Suppressor macrophage (primary cell): ENCODE measurements at regions not wholly inside any gene's neighbourhood (a gene's known extent, or its start where the extent isn't known, plus 50 kb on each side); places are given as distances from the start of the nearest gene placed in this dataset.
"Not testable (repeated sequence)": the region's sequence is repeated elsewhere in the genome, so short reads cannot be mapped to it uniquely, and the experiment has no call there.

Experiments
- DNase-seq, 4 experiments: peaks; one replicate each; pipeline ENCODE4 v3.0.0-alpha.2; 2020 to 2022

GRCh38 chr1:228869312-228869824 lies 134.1 kb downstream of the RHOU start:
- DNase-seq, result no peak

- no peak for DNase-seq
Measured at GRCh38 chr1:228870041-228870713, 134.9 kb downstream of the RHOU start.

GRCh38 chr1:228871314-228872061 lies 136.2 kb downstream of the RHOU start:
- DNase-seq, result no peak

- no peak for DNase-seq
Measured at GRCh38 chr1:228872080-228872479, 136.8 kb downstream of the RHOU start.

GRCh38 chr1:228873709-228874108 lies 138.4 kb downstream of the RHOU start:
- DNase-seq, result no peak

- no peak for DNase-seq
Measured at GRCh38 chr1:228875741-228876140, 140.5 kb downstream of the RHOU start.

- no peak for DNase-seq
Measured at GRCh38 chr1:228876187-228876586, 140.9 kb downstream of the RHOU start.

- DNase-seq, result no peak
Measured at GRCh38 chr1:228879164-228879563, 143.9 kb downstream of the RHOU start.

- DNase-seq, result no peak
Measured at GRCh38 chr1:228882041-228882770, 146.9 kb downstream of the RHOU start.

GRCh38 chr1:228882771-228883450 lies 147.6 kb downstream of the RHOU start:
- DNase-seq, result no peak

- no peak for DNase-seq
Measured at GRCh38 chr1:228883535-228883934, 148.3 kb downstream of the RHOU start.

GRCh38 chr1:228884196-228884595 lies 148.9 kb downstream of the RHOU start:
- DNase-seq, result no peak

GRCh38 chr1:228884615-228885566 lies 149.6 kb downstream of the RHOU start:
- DNase-seq, result no peak

GRCh38 chr1:228885845-228886244 lies 150.6 kb downstream of the RHOU start:
- no peak for DNase-seq

- no peak for DNase-seq
Measured at GRCh38 chr1:228887101-228887500, 151.8 kb downstream of the RHOU start.

GRCh38 chr1:228887960-228888359 lies 152.7 kb downstream of the RHOU start:
- DNase-seq, result no peak

GRCh38 chr1:228889289-228889688 lies 154.0 kb downstream of the RHOU start:
- peak in 1 of 4 experiments; percentile 16 for DNase-seq

GRCh38 chr1:228891272-228892034 lies 156.2 kb downstream of the RHOU start:
- DNase-seq, result no peak

- not testable (repeated sequence) for DNase-seq
Measured at GRCh38 chr1:228892200-228892599, 156.9 kb downstream of the RHOU start.

GRCh38 chr1:228894442-228894989 lies 159.2 kb downstream of the RHOU start:
- no peak for DNase-seq
